Small intestine (tissue), 7 donors: ENCODE measurements at regions not wholly inside any gene's neighbourhood (a gene's known extent, or its start where the extent isn't known, plus 50 kb on each side); places are given as distances from the start of the nearest gene placed in this dataset.

Experiments
- DNase-seq, 2 donors: peaks; one replicate each; pipeline versions ENCODE4 v3.0.0 to v3.0.0-alpha.2; 2013
- FAIRE-seq: peaks from 2 replicates; lab custom pipeline; 2012; peaks lifted over from hg19 to GRCh38; lab: Jason Lieb, UNC
- H3K27ac ChIP-seq, 3 donors: one replicate each; pipeline ENCODE4 v1.5.1; 2013; ENCODE audit warnings: low read length in 2 of 3, mild to moderate bottlenecking in 2 of 3, control low read depth in 1 of 3, inconsistent platforms in 1 of 3, low read depth in 1 of 3, moderate library complexity in 1 of 3
- H3K27me3 ChIP-seq, 3 donors: one replicate each; pipeline ENCODE4 v1.6.1; 2013; ENCODE audit warnings: low read length in 3 of 3, inconsistent platforms in 1 of 3; ENCODE audit not compliant: control insufficient read depth in 3 of 3, insufficient read depth in 3 of 3
- H3K36me3 ChIP-seq, 3 donors: one replicate each; pipeline ENCODE4 v1.6.1; 2013; ENCODE audit warnings: low read length in 3 of 3, inconsistent platforms in 1 of 3, low read depth in 1 of 3, mild to moderate bottlenecking in 1 of 3, moderate library complexity in 1 of 3; ENCODE audit not compliant: control insufficient read depth in 3 of 3, insufficient read depth in 2 of 3
- H3K4me1 ChIP-seq, 3 donors: one replicate each; pipeline ENCODE4 v1.6.1; 2013; ENCODE audit warnings: low read length in 2 of 3, inconsistent platforms in 1 of 3, low read depth in 1 of 3, mild to moderate bottlenecking in 1 of 3, moderate library complexity in 1 of 3; ENCODE audit not compliant: control insufficient read depth in 3 of 3, insufficient read depth in 2 of 3
- H3K4me3 ChIP-seq, 3 donors: one replicate each; pipeline ENCODE4 v1.5.1; 2013; ENCODE audit warnings: low read length in 3 of 3, control low read depth in 1 of 3, inconsistent platforms in 1 of 3, low read depth in 1 of 3, mild to moderate bottlenecking in 1 of 3, moderate library complexity in 1 of 3
- H3K9me3 ChIP-seq, 2 donors: one replicate each; pipeline ENCODE4 v1.6.1; 2013; ENCODE audit warnings: low read depth in 1 of 2, low read length in 1 of 2; ENCODE audit not compliant: control insufficient read depth in 2 of 2, insufficient read depth in 1 of 2
- WGBS, 3 donors: extraction: QIAGEN DNeasy Blood & Tissue Kit; methylation state at CpG; one replicate each; pipeline ENCODE4 v1.1.7; 2013; 5-methylcytosine and 5-hydroxymethylcytosine counted together
- donor health status: healthy with polysubstance abuse.
- donor health status: control.
- donor health status: control.
- donor health status: Bipolar disorder and iron deficiency.
- donor health status: healthy.

DNA sequence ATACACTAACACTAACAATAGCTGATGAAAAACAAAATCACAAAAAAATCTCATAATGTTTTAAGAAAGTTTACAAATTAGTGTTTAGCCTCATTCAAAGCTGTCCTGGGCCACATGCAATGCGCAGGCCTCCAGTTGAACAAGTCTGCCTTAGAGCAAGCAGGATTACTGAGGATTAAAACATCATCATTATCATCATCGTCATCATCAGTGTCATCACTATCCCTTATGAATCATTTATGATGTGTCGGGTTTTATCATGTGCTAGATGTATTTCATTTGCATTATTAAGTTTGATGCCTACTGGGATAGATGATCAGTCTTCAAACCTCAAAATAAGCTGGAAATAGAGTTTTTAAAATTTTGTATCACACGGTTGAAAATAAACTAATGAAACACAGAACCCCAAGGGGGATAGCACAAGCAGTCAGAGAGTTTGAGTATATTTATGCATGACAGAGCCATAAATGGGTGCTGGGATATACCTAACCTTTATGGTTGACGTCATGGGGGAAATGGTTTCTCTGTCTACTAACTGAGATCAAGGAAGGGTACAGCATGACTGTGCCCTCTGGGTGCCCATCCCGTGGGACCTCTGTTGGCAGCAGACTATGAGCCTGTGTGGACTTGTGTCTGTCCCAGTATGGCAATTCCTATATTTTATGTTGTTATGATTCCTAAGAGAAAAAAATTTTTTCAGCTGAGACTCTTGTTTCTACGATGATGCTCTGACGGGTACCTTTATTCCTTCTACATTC, 150.3 kb upstream of the ADRA1B start:
- no peaks in the 10 kb centered on the region for H3K36me3 ChIP-seq
- H3K27me3 ChIP-seq, result peaks cover 0 to 4% (median 0%) of the 10 kb centered on the region in 3 donors
- FAIRE-seq (no peak), DNase-seq (no peak)
- WGBS, 3 donors, result 67 to 79% (median 77%) methylated on average over 8 of the region's 8 CpGs
- H3K4me1 ChIP-seq, result no peaks in the 10 kb centered on the region
- no peak overlapping the region for H3K4me3 ChIP-seq
- H3K27ac ChIP-seq, result no peak overlapping the region
- H3K9me3 ChIP-seq, result no peaks in the 10 kb centered on the region

DNA sequence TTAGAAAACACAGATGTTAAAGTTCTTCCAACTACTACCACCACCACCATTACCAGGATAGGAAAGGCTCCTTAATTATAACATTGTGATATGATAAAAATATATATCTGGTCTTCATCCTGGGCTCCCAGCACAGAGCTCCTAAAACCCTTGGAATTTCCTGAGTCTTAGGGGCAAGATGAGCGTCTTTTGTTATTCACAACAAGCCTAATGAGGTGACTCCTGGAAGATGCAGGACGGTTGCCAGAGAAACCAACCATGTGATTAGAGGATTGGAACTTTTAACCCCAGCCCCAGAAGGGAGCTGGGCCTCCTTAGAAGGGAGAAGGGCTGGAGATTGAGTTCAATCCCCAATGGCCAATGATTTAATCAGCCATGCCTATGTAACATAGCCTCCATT, 148.0 kb upstream of the ADRA1B start:
- no peak overlapping the region for H3K4me3 ChIP-seq
- H3K4me1 ChIP-seq, result no peaks in the 10 kb centered on the region
- DNase-seq (no peak), FAIRE-seq (no peak)
- 33 to 44% (median 37%) methylated on average over 2 of the region's 2 CpGs for WGBS, 3 donors
- no peaks in the 10 kb centered on the region for H3K9me3 ChIP-seq
- peaks cover 0 to 4% (median 2%) of the 10 kb centered on the region in 3 donors for H3K27me3 ChIP-seq
- no peak overlapping the region for H3K27ac ChIP-seq
- H3K36me3 ChIP-seq, result no peaks in the 10 kb centered on the region

DNA sequence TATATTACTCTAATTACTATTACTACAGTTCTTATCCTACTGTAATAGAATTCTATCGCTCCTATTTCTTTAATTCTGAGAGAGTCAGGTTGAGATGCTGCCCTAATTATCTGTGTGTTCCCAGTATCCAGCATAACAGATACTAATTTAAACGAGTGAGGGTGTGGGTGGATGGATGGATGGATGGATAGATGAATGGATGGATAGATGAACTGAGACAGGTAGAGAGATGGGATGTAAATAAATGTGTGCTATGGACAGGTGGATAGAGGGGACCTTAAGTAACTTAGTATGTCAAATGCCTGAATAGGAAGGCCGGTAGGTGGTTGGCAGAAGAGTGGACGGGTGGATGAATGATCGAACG, 143.6 kb upstream of the ADRA1B start:
- FAIRE-seq (no peak), DNase-seq (peak in 1 of 2 donors; percentile 4)
- no peak overlapping the region for H3K27ac ChIP-seq

DNA sequence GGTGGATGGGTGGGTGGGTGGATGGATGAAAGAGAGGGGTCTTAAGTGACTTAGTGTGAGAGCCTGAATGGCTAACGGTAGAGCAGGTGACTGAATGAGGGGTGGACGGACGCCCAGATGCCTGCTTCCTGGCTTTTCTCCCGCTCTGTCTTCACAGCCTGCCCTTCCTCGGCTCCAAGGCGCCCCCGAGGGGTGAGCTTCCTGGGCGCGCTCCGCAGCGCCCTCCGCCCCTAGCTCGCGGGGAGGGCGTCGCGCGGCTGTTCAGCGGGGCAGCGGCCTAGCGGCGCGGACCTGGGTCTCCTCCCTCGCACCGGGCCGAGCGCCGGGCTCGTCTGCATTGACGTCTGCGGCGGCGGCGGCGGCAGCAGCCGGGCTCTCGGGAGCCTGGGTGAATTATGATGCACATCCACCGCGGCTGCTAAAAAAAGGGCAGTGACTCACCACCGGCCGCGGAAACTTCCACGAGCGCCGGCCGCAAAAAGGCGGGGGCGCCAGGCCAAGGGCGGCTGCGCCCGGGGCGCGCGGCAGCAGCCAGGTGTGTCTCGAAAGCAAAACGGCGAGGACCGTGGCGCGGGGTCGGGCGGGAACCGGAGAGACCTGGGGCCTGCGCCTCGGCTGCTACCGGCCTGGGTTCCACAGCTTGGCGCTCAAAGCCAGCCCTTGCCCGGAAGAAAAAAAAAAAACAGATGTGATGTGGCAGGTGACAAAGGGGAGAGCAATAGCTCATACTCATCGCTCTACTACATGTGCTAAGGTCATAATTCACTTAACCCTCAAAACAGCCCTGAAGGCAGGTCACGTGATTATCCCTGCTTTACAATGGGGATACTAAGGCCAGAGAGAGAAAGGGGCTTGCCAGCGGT, 143.0 kb upstream of the ADRA1B start:
- H3K27me3 ChIP-seq, result peaks cover 0 to 27% (median 5%) of the 10 kb centered on the region in 3 donors
- H3K4me3 ChIP-seq, result no peak overlapping the region
- FAIRE-seq (no peak), DNase-seq (peak; percentile 6 to 56)
- H3K36me3 ChIP-seq, result no peaks in the 10 kb centered on the region
- H3K9me3 ChIP-seq, result no peaks in the 10 kb centered on the region
- H3K4me1 ChIP-seq, result no peaks in the 10 kb centered on the region
- H3K27ac ChIP-seq, result no peak overlapping the region
- WGBS, 3 donors, result 1 to 3% (median 2%) methylated on average over 54 to 71 of the region's 71 CpGs

More for the DNA sequence above, 143.6 kb upstream of the ADRA1B start:
- no peaks in the 10 kb centered on the region for H3K4me1 ChIP-seq
- 58 to 70% (median 66%) methylated on average over 6 of the region's 6 CpGs for WGBS, 3 donors
- H3K9me3 ChIP-seq, result no peaks in the 10 kb centered on the region
- H3K36me3 ChIP-seq, result no peaks in the 10 kb centered on the region
- no peak overlapping the region for H3K4me3 ChIP-seq
- H3K27me3 ChIP-seq, result peaks cover 0 to 27% (median 5%) of the 10 kb centered on the region in 3 donors

DNA sequence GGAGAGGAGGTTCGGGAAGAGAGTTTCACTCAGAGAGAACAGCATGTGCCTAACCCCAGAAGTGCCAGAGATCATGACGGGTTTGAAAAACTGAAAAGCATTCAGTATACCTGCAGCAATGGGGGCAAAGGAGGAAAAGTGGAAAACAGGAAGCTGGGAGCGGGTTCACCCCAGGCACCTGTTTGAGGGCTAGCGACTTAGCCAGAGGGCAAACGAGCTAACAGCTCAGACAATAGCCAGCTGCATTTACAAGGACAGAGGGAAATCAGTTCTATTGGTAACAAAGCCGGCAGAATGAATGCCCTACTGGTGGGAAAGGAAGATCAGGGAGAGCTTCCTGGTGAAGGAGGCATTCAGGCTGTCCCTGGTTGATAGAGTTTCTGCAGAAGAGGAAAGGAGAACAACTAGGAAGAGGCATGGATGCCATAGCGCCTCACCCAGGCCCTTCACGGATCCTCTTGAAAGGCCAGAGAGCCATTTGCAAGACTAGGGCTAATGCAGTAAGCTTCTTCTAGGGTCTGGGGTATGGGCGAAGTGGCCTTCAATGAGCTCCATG, 141.7 kb upstream of the ADRA1B start:
- no peaks in the 10 kb centered on the region for H3K9me3 ChIP-seq
- no peaks in the 10 kb centered on the region for H3K36me3 ChIP-seq
- 72 to 80% (median 75%) methylated on average over 9 of the region's 9 CpGs for WGBS, 3 donors
- H3K27me3 ChIP-seq, result peaks cover 0 to 25% (median 5%) of the 10 kb centered on the region in 3 donors
- DNase-seq (no peak), FAIRE-seq (no peak)
- H3K4me3 ChIP-seq, result no peak overlapping the region
- no peak overlapping the region for H3K27ac ChIP-seq
- H3K4me1 ChIP-seq, result no peaks in the 10 kb centered on the region

DNA sequence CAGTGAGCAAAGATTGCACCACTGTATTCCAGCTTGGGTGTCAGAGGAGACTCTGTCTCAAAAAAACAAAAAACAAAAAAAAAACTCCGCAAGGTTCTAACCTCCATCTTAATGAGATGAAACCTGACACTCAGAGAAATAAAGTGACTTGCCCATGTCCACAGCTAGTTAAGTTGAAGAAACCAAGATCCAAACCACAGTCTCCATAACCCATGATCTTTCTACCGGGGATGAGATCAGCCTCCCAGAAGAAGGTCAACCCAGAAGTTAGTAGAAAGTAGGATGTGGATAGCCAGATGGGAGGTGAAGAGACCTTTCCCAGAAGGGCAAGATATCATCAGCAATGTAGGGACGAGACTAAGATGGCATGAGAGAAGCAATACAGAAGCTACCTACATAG, 140.4 kb upstream of the ADRA1B start:
- no peaks in the 10 kb centered on the region for H3K36me3 ChIP-seq
- 83 to 86% (median 86%) methylated on average over 3 of the region's 3 CpGs for WGBS, 3 donors
- H3K9me3 ChIP-seq, result no peaks in the 10 kb centered on the region
- no peak overlapping the region for H3K4me3 ChIP-seq
- no peak for DNase-seq
- H3K27ac ChIP-seq, result no peak overlapping the region
- H3K27me3 ChIP-seq, result peaks cover 0 to 34% (median 5%) of the 10 kb centered on the region in 3 donors
- FAIRE-seq, result no peak
- H3K4me1 ChIP-seq, result no peaks in the 10 kb centered on the region

DNA sequence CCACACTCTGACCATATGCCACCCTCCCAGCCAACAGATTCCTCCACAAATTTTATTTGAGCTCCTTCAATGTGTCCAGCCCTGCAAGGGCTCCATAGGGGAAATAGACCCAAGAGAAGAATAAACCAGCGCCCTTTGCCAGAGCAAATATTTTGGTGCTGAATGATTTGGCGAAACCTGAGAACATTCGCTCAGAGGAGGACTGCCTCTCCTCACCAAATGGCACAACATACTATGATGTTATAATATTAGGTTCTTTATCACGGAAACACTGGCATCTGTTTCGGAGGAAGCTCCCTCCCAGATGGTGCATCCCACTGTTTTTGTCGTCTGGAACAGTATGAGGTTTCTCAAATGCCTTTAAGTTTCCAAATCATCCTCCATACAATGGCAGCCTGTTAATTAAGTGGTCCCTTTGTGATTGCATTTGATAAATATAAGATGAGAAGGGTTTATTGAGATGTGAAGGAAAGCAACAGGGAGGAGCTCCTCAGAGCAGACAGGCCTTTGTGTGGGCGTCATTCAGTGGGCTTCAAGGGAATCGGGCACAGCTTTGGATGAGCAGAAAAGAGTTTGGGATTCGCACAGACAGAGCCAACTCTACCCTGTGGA, 139.1 kb upstream of the ADRA1B start:
- peaks cover 0 to 36% (median 5%) of the 10 kb centered on the region in 3 donors for H3K27me3 ChIP-seq
- FAIRE-seq, result no peak
- DNase-seq, result no peak
- 84 to 93% (median 92%) methylated on average over 9 of the region's 9 CpGs for WGBS, 3 donors
- no peak overlapping the region for H3K27ac ChIP-seq
- no peaks in the 10 kb centered on the region for H3K4me1 ChIP-seq
- H3K4me3 ChIP-seq, result no peak overlapping the region
- H3K9me3 ChIP-seq, result no peaks in the 10 kb centered on the region
- H3K36me3 ChIP-seq, result no peaks in the 10 kb centered on the region

DNA sequence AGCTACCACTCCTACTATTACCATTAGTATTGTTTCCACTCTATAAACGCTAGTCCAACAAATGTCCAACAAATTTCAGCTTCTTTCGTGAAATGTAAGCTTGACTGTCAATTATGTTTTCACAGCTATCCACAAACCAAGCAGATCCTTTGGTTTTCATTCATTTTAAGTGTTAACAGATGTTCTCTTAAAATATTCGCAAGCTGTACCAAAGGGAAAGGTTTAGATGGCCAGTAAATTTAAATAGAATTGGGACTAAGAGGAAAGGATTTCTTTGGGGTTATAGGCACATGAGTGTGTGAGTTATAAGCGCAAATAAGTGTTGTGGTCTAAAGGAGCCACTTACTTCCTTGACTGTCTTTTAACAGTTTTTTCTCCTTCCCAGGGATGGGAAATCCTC, 136.8 kb upstream of the ADRA1B start:
- no peak overlapping the region for H3K4me3 ChIP-seq
- peaks cover 0 to 34% (median 3%) of the 10 kb centered on the region in 3 donors for H3K27me3 ChIP-seq
- DNase-seq (no peak), FAIRE-seq (no peak)
- no peaks in the 10 kb centered on the region for H3K4me1 ChIP-seq
- H3K27ac ChIP-seq, result no peak overlapping the region
- 83 to 89% (median 89%) methylated on average over 4 of the region's 4 CpGs for WGBS, 3 donors
- no peaks in the 10 kb centered on the region for H3K36me3 ChIP-seq
- H3K9me3 ChIP-seq, result no peaks in the 10 kb centered on the region
